Loucy (cell line): ENCODE measurements at regions not wholly inside any gene's neighbourhood (a gene's known extent, or its start where the extent isn't known, plus 50 kb on each side); places are given as distances from the start of the nearest gene placed in this dataset.

Experiments used
- H2AFZ ChIP-seq: fragments of 200-600 bp; sonication (generic); 2 replicates; pipeline ENCODE4 v1.6.0; 2016; ENCODE audit warnings: antibody characterized with exemption, mild to moderate bottlenecking, low read length, moderate library complexity
- H3F3A ChIP-seq: fragments of 200-600 bp; 2 replicates; pipeline ENCODE4 v1.6.0; 2016; ENCODE audit warnings: antibody characterized with exemption, low read depth, mild to moderate bottlenecking
- H3K27me3 ChIP-seq: fragments of 200-600 bp; sonication (generic); 2 replicates; pipeline ENCODE4 v1.6.1; 2014; ENCODE audit warnings: low read length, mild to moderate bottlenecking; ENCODE audit not compliant: insufficient read depth, poor library complexity, severe bottlenecking
- H3K36me3 ChIP-seq: fragments of 200-600 bp; sonication (generic); 2 replicates; pipeline ENCODE4 v1.6.1; 2016; ENCODE audit warnings: low read length; ENCODE audit not compliant: insufficient read depth
- H3K4me1 ChIP-seq: fragments of 200-600 bp; sonication (generic); 2 replicates; pipeline ENCODE4 v1.5.1; 2014; ENCODE audit warnings: low read length, mild to moderate bottlenecking; ENCODE audit not compliant: insufficient read depth, poor library complexity, severe bottlenecking
- H3K4me2 ChIP-seq: fragments of 200-600 bp; sonication (generic); 2 replicates; pipeline ENCODE4 v1.6.0; 2014; ENCODE audit warnings: antibody characterized with exemption, low read length, low read depth, mild to moderate bottlenecking; ENCODE audit not compliant: poor library complexity, severe bottlenecking
- H3K4me3 ChIP-seq: fragments of 200-600 bp; sonication (generic); 2 replicates; pipeline ENCODE4 v1.5.1; 2014; ENCODE audit warnings: low read length, mild to moderate bottlenecking, mixed read lengths; ENCODE audit not compliant: poor library complexity, severe bottlenecking
- H3K79me2 ChIP-seq: fragments of 200-600 bp; sonication (generic); 2 replicates; pipeline ENCODE4 v1.6.1; 2014; ENCODE audit warnings: low read length; ENCODE audit not compliant: insufficient read depth
- H3K9ac ChIP-seq: fragments of 200-600 bp; sonication (generic); 2 replicates; pipeline ENCODE4 v1.6.0; 2014; ENCODE audit warnings: mild to moderate bottlenecking, low read depth, low read length, moderate library complexity; ENCODE audit not compliant: poor library complexity, severe bottlenecking
- H3K9me2 ChIP-seq: fragments of 200-600 bp; sonication (generic); replicated peaks from 2 replicates; pipeline ENCODE4 v1.6.1; 2016; ENCODE audit warnings: low read depth, low read length, mixed read lengths
- H3K9me3 ChIP-seq: fragments of 200-600 bp; sonication (generic); 2 replicates; pipeline ENCODE4 v1.6.1; 2014; ENCODE audit warnings: mild to moderate bottlenecking, antibody characterized with exemption, low read length, low read depth; ENCODE audit not compliant: insufficient read depth
- H4K20me1 ChIP-seq: fragments of 200-600 bp; sonication (generic); 2 replicates; pipeline ENCODE4 v1.6.0; 2014; ENCODE audit warnings: antibody characterized with exemption, low read length, mild to moderate bottlenecking; ENCODE audit not compliant: insufficient read depth, poor library complexity, severe bottlenecking
- CTCF ChIP-seq: fragments of 200-600 bp; sonication (generic); conservative IDR thresholded peaks from 2 replicates; pipeline ENCODE4 v1.5.1; 2014; ENCODE audit warnings: mild to moderate bottlenecking, antibody characterized with exemption, low read length
- EZH2phosphoT487 ChIP-seq: fragments of 200-600 bp; IDR thresholded peaks from 2 replicates; pipeline ENCODE4 v1.6.1; 2018; ENCODE audit warnings: antibody characterized with exemption, mild to moderate bottlenecking, moderate library complexity, borderline replicate concordance

GRCh38 chr10:128382225-128382624 lies 256.0 kb upstream of the MKI67 start:
- Histone ChIP-seq H3K4me1 (no peaks in the 10 kb centered on the region), H3F3A (no peaks in the 10 kb centered on the region), H3K4me2 (no peak overlapping the region), H3K27me3 (no peaks in the 10 kb centered on the region), H3K9me2 (no peaks in the 10 kb centered on the region), H3K36me3 (no peaks in the 10 kb centered on the region), H3K9me3 (no peaks in the 10 kb centered on the region), H3K4me3 (no peak overlapping the region), H3K79me2 (no peaks in the 10 kb centered on the region), H4K20me1 (no peaks in the 10 kb centered on the region), H2AFZ (no peak overlapping the region), H3K9ac (no peak overlapping the region)
- TF ChIP-seq CTCF, result no peak
- no peak for TF ChIP-seq EZH2phosphoT487

GRCh38 chr10:128384831-128385230 lies 258.6 kb upstream of the MKI67 start:
- Histone ChIP-seq H2AFZ (no peak overlapping the region), H3K79me2 (no peaks in the 10 kb centered on the region), H3K4me2 (no peak overlapping the region), H3K9ac (no peak overlapping the region), H3K9me2 (no peaks in the 10 kb centered on the region), H3F3A (no peaks in the 10 kb centered on the region), H3K4me3 (no peak overlapping the region), H3K4me1 (no peaks in the 10 kb centered on the region), H4K20me1 (no peaks in the 10 kb centered on the region), H3K36me3 (no peaks in the 10 kb centered on the region), H3K9me3 (no peaks in the 10 kb centered on the region), H3K27me3 (no peaks in the 10 kb centered on the region)
- TF ChIP-seq EZH2phosphoT487, result no peak
- TF ChIP-seq CTCF, result no peak

- no peaks in the 10 kb centered on the region for H3K4me1 ChIP-seq
- H3K9me3 ChIP-seq, result no peaks in the 10 kb centered on the region
- H3K79me2 ChIP-seq, result no peaks in the 10 kb centered on the region
- no peak overlapping the region for H3K4me2 ChIP-seq
- no peak overlapping the region for H2AFZ ChIP-seq
- no peaks in the 10 kb centered on the region for H3K36me3 ChIP-seq
- H3K27me3 ChIP-seq, result no peaks in the 10 kb centered on the region
- no peak for TF ChIP-seq CTCF
- H3K9me2 ChIP-seq, result no peaks in the 10 kb centered on the region
- H3K4me3 ChIP-seq, result no peak overlapping the region
- no peaks in the 10 kb centered on the region for H3F3A ChIP-seq
- no peak overlapping the region for H3K9ac ChIP-seq
- no peaks in the 10 kb centered on the region for H4K20me1 ChIP-seq
These were observed 260.0 kb upstream of the MKI67 start for GRCh38 chr10:128386231-128386630.
